ENCODE measurements at regions not wholly inside any gene's neighbourhood (a gene's known extent, or its start where the extent isn't known, plus 50 kb on each side); places are given as distances from the start of the nearest gene placed in this dataset.

DNA sequence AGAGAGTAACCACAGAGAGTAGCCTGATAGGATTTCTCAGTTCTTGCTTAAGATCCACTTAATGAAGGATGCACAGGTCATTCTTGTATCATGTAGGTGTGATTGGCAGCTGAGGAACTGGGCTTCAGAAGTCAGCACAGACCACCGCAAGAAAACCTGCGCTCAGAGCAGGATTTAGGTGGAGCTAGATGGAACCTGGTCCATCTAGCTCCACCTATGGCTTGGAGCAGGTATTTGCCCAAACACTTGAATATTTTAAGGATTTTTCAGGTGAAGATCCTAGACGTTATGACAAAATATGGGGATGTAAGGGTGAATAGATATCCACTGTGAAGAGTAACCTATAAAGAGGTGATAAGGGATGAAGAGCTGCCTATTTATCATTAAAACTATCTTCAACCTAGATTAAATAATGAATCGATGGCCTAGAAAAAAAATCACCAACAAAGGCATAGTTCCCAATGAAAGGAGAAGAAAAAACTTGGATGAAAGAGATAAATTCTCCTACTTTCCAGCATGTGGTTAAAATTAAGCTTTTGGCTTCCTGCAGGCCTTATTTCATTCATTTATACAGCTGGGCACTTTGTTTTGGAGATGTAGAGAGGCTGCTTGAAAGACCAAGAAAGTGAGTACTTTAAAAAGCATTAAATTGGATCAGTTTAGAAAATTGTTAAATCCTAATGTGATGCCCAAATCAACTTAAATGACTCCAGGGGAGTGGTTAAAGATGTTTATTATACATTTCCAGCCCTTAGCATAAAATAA lies 778.4 kb upstream of the GJE1 start:
- H3K79me2 ChIP-seq (replicated peaks; ENCODE audit: insufficient read depth, low read length): no peaks in the 10 kb centered on the region
- no peaks in the 10 kb centered on the region for H3F3A ChIP-seq (ENCODE audit: insufficient read depth, low read length, poor library complexity, severe bottlenecking)
- H3K27ac ChIP-seq (ENCODE audit: low read length): no peak overlapping the region
- no peak overlapping the region for H3K9ac ChIP-seq (ENCODE audit: low read length)
- no peak overlapping the region for H2AFZ ChIP-seq (ENCODE audit: low read depth, low read length)
- H3K4me2 ChIP-seq (ENCODE audit: low read length): no peak overlapping the region
- no peaks in the 10 kb centered on the region for H3K36me3 ChIP-seq (ENCODE audit: insufficient read depth, low read length)
- no peak overlapping the region for H3K4me3 ChIP-seq (ENCODE audit: low read length)
- no peaks in the 10 kb centered on the region for H3K9me2 ChIP-seq (ENCODE audit: insufficient read depth, low read length)
- no peaks in the 10 kb centered on the region for H4K20me1 ChIP-seq (ENCODE audit: insufficient read depth)
- no peaks in the 10 kb centered on the region for H3K9me3 ChIP-seq (ENCODE audit: low read length)
- H3K27me3 ChIP-seq (ENCODE audit: insufficient read depth, low read depth, low read length): no peaks in the 10 kb centered on the region
- TF ChIP-seq EP300 (conservative IDR thresholded peaks at IDR 0.05; ENCODE audit: poor library complexity, severe bottlenecking): no peak

DNA sequence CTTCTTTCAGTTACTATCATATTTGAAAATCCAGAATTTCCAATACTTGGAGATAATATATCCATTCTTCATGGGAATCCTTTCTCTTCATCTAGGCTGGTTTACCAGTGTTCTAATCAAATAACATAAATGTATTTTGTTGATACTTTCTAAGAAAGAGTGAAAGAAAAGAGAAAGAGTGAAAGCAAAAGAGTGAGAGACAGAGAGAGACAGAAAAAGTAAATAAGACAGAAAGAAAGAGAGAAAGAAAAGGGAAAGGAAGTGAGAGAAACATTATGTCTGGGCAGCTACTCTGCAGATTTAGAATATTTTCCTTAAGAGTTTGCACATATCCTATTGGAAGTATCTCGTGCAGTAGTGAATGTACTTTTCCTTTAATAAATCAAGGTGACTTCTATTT lies 781.0 kb upstream of the GJE1 start:
- H4K20me1 ChIP-seq (ENCODE audit: insufficient read depth): no peaks in the 10 kb centered on the region
- no peak overlapping the region for H3K4me3 ChIP-seq (ENCODE audit: low read length)
- H3K27me3 ChIP-seq (ENCODE audit: insufficient read depth, low read depth, low read length): no peaks in the 10 kb centered on the region
- no peaks in the 10 kb centered on the region for H3K9me3 ChIP-seq (ENCODE audit: low read length)
- no peaks in the 10 kb centered on the region for H3K79me2 ChIP-seq (replicated peaks; ENCODE audit: insufficient read depth, low read length)
- no peak overlapping the region for H3K27ac ChIP-seq (ENCODE audit: low read length)
- no peak overlapping the region for H3K9ac ChIP-seq (ENCODE audit: low read length)
- H3K36me3 ChIP-seq (ENCODE audit: insufficient read depth, low read length): no peaks in the 10 kb centered on the region
- no peaks in the 10 kb centered on the region for H3F3A ChIP-seq (ENCODE audit: insufficient read depth, low read length, poor library complexity, severe bottlenecking)
- H2AFZ ChIP-seq (ENCODE audit: low read depth, low read length): no peak overlapping the region
- no peaks in the 10 kb centered on the region for H3K9me2 ChIP-seq (ENCODE audit: insufficient read depth, low read length)
- no peak overlapping the region for H3K4me2 ChIP-seq (ENCODE audit: low read length)
- TF ChIP-seq, protein P1, sequence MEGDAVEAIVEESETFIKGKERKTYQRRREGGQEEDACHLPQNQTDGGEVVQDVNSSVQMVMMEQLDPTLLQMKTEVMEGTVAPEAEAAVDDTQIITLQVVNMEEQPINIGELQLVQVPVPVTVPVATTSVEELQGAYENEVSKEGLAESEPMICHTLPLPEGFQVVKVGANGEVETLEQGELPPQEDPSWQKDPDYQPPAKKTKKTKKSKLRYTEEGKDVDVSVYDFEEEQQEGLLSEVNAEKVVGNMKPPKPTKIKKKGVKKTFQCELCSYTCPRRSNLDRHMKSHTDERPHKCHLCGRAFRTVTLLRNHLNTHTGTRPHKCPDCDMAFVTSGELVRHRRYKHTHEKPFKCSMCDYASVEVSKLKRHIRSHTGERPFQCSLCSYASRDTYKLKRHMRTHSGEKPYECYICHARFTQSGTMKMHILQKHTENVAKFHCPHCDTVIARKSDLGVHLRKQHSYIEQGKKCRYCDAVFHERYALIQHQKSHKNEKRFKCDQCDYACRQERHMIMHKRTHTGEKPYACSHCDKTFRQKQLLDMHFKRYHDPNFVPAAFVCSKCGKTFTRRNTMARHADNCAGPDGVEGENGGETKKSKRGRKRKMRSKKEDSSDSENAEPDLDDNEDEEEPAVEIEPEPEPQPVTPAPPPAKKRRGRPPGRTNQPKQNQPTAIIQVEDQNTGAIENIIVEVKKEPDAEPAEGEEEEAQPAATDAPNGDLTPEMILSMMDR (IDR thresholded peaks at IDR 0.05; ENCODE audit: poor library complexity, severe bottlenecking): no peak
- no peak for TF ChIP-seq TAF1 (IDR thresholded peaks at IDR 0.05; ENCODE audit: low read depth)
- TF ChIP-seq POLR2AphosphoS5 (IDR thresholded peaks at IDR 0.05): no peak
- TF ChIP-seq, protein P2, sequence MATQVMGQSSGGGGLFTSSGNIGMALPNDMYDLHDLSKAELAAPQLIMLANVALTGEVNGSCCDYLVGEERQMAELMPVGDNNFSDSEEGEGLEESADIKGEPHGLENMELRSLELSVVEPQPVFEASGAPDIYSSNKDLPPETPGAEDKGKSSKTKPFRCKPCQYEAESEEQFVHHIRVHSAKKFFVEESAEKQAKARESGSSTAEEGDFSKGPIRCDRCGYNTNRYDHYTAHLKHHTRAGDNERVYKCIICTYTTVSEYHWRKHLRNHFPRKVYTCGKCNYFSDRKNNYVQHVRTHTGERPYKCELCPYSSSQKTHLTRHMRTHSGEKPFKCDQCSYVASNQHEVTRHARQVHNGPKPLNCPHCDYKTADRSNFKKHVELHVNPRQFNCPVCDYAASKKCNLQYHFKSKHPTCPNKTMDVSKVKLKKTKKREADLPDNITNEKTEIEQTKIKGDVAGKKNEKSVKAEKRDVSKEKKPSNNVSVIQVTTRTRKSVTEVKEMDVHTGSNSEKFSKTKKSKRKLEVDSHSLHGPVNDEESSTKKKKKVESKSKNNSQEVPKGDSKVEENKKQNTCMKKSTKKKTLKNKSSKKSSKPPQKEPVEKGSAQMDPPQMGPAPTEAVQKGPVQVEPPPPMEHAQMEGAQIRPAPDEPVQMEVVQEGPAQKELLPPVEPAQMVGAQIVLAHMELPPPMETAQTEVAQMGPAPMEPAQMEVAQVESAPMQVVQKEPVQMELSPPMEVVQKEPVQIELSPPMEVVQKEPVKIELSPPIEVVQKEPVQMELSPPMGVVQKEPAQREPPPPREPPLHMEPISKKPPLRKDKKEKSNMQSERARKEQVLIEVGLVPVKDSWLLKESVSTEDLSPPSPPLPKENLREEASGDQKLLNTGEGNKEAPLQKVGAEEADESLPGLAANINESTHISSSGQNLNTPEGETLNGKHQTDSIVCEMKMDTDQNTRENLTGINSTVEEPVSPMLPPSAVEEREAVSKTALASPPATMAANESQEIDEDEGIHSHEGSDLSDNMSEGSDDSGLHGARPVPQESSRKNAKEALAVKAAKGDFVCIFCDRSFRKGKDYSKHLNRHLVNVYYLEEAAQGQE (IDR thresholded peaks at IDR 0.05; ENCODE audit: borderline replicate concordance): no peak
- TF ChIP-seq MXI1 (conservative IDR thresholded peaks at IDR 0.05; ENCODE audit: poor library complexity, severe bottlenecking): no peak
- no peak for TF ChIP-seq SMC3 (conservative IDR thresholded peaks at IDR 0.05; ENCODE audit: poor library complexity)
- no peak for TF ChIP-seq EP300 (conservative IDR thresholded peaks at IDR 0.05; ENCODE audit: poor library complexity, severe bottlenecking)

DNA sequence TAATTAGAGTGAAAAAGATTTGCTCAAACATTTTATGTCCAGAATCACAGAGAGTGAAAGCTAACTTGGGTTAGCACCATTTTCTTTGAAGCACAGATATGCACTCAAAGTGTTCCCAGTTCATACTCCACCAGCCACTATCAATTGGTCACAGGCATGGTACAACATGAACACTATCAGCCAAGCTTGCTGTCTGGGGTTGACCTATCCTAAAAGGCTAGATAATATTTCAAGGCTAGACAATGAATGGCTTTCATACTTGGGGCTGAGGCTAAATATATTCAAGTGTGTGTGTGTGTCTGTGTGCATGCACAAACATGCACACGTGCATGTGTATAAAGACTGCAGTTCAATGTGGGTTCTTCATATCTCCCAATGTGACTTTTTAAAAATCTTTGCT lies 783.0 kb upstream of the GJE1 start:
- Histone ChIP-seq H3F3A (ENCODE audit: insufficient read depth, low read length, poor library complexity, severe bottlenecking) (no peaks in the 10 kb centered on the region), H2AFZ (ENCODE audit: low read depth, low read length) (no peak overlapping the region), H3K9me3 (ENCODE audit: low read length) (no peaks in the 10 kb centered on the region), H3K4me2 (ENCODE audit: low read length) (no peak overlapping the region), H3K9me2 (ENCODE audit: insufficient read depth, low read length) (no peaks in the 10 kb centered on the region), H3K79me2 (replicated peaks; ENCODE audit: insufficient read depth, low read length) (no peaks in the 10 kb centered on the region), H3K27ac (ENCODE audit: low read length) (no peak overlapping the region), H3K36me3 (ENCODE audit: insufficient read depth, low read length) (no peaks in the 10 kb centered on the region), H3K9ac (ENCODE audit: low read length) (no peak overlapping the region), H4K20me1 (ENCODE audit: insufficient read depth) (no peaks in the 10 kb centered on the region), H3K4me3 (ENCODE audit: low read length) (no peak overlapping the region), H3K27me3 (ENCODE audit: insufficient read depth, low read depth, low read length) (no peaks in the 10 kb centered on the region)
- TF ChIP-seq, protein P2 (IDR thresholded peaks at IDR 0.05; ENCODE audit: borderline replicate concordance): no peak
- TF ChIP-seq EZH2 (IDR thresholded peaks at IDR 0.05; ENCODE audit: borderline replicate concordance, insufficient read depth, low read length, poor library complexity, severe bottlenecking) (no peak), TAF1 (IDR thresholded peaks at IDR 0.05; ENCODE audit: low read depth) (no peak), EP300 (conservative IDR thresholded peaks at IDR 0.05; ENCODE audit: poor library complexity, severe bottlenecking) (no peak), SMC3 (conservative IDR thresholded peaks at IDR 0.05; ENCODE audit: poor library complexity) (no peak), POLR2AphosphoS5 (IDR thresholded peaks at IDR 0.05) (no peak), MXI1 (conservative IDR thresholded peaks at IDR 0.05; ENCODE audit: poor library complexity, severe bottlenecking) (no peak), RAD21 (conservative IDR thresholded peaks at IDR 0.05) (no peak)
- TF ChIP-seq, protein P1 (IDR thresholded peaks at IDR 0.05; ENCODE audit: poor library complexity, severe bottlenecking): no peak

All from neural cell (in vitro differentiated cells).